H1 (cell line): ENCODE measurements at regions not wholly inside any gene's neighbourhood (a gene's known extent, or its start where the extent isn't known, plus 50 kb on each side); places are given as distances from the start of the nearest gene placed in this dataset.

ENCODE experiments used
- CTCF ChIA-PET: fragments of 300-600 bp; sonication (Branson Sonifier 250); formaldehyde crosslinking; loops from one replicate; lab custom pipeline; 2021; ENCODE audit not compliant: partially characterized antibody; lab: Charles Lee
- POLR2A ChIA-PET: fragments of 300-600 bp; sonication (Branson Sonifier 250); formaldehyde crosslinking; loops from one replicate; lab custom pipeline; 2021; ENCODE audit warnings: inconsistent platforms; ENCODE audit not compliant: partially characterized antibody; lab: Charles Lee
- DNase-seq, 2 experiments: peaks; one replicate each; pipeline versions ENCODE4 v3.0.0 to v3.0.0-alpha.2; 2010 to 2022; ENCODE audit warnings: low spot score in 2 of 2, low read depth in 1 of 2, mixed read lengths in 1 of 2
- FAIRE-seq: peaks from 2 replicates; lab custom pipeline; 2011; peaks lifted over from hg19 to GRCh38; lab: Jason Lieb, UNC
- H2AFZ ChIP-seq: 2 replicates; pipeline ENCODE4 v1.8.1; 2012; ENCODE audit warnings: low read length, inconsistent platforms
- H2AK5ac ChIP-seq: 2 replicates; pipeline ENCODE4 v1.6.1; 2013; ENCODE audit warnings: low read depth, low read length
- H2BK120ac ChIP-seq: replicated peaks from 2 replicates; pipeline ENCODE3; 2013; ENCODE audit warnings: low read depth, low read length, inconsistent platforms
- H2BK12ac ChIP-seq: 2 replicates; pipeline ENCODE4 v1.6.1; 2013; ENCODE audit warnings: low read depth, low read length
- H2BK15ac ChIP-seq: 2 replicates; pipeline ENCODE4 v1.6.1; 2013; ENCODE audit warnings: low read length
- H2BK20ac ChIP-seq: 2 replicates; pipeline ENCODE4 v1.6.1; 2013; ENCODE audit warnings: low read length
- H2BK5ac ChIP-seq: 2 replicates; pipeline ENCODE4 v1.6.1; 2013; ENCODE audit warnings: low read depth, low read length
- H3K14ac ChIP-seq: 2 replicates; pipeline ENCODE4 v1.6.1; 2013; ENCODE audit warnings: inconsistent platforms; ENCODE audit not compliant: insufficient read length
- H3K18ac ChIP-seq: 2 replicates; pipeline ENCODE4 v1.6.1; 2013; ENCODE audit warnings: low read length; ENCODE audit errors: extremely low read depth
- H3K23ac ChIP-seq: 2 replicates; pipeline ENCODE4 v1.6.1; 2013; ENCODE audit warnings: inconsistent platforms; ENCODE audit not compliant: insufficient read length
- H3K23me2 ChIP-seq: 2 replicates; pipeline ENCODE4 v1.6.1; 2013; ENCODE audit warnings: low read depth, low read length
- H3K27ac ChIP-seq: 2 replicates; pipeline ENCODE4 v1.6.1; 2011; ENCODE audit warnings: low read depth, low read length, inconsistent platforms
- H3K27me3 ChIP-seq, 4 experiments: replicated peaks in 1 of 4; 1 replicate in 1 of 4; 2 replicates in 3 of 4; pipeline versions ENCODE4 v1.6.1 to v1.8.1; 2011 to 2013; ENCODE audit warnings: low read length in 3 of 4, mild to moderate bottlenecking in 3 of 4, inconsistent platforms in 2 of 4, mixed read lengths in 2 of 4, moderate library complexity in 1 of 4; ENCODE audit not compliant: control insufficient read depth in 3 of 4, insufficient read depth in 3 of 4; ENCODE audit errors: extremely low read depth in 1 of 4
- H3K36me3 ChIP-seq, 4 experiments: 2 replicates each; pipeline versions ENCODE4 v1.6.1 to v1.8.1; 2011 to 2013; ENCODE audit warnings: mild to moderate bottlenecking in 4 of 4, low read length in 3 of 4, moderate library complexity in 2 of 4, control low read depth in 1 of 4, inconsistent platforms in 1 of 4; ENCODE audit not compliant: insufficient read depth in 4 of 4, control insufficient read depth in 2 of 4
- H3K4ac ChIP-seq: replicated peaks from 2 replicates; pipeline ENCODE3; 2013; ENCODE audit warnings: low read length, low read depth, mixed read lengths, inconsistent platforms; ENCODE audit not compliant: insufficient read length
- H3K4me1 ChIP-seq, 4 experiments: replicated peaks in 1 of 4; 1 replicate in 1 of 4; 2 replicates in 3 of 4; pipeline versions ENCODE4 v1.6.1 to v1.8.1; 2011 to 2013; ENCODE audit warnings: low read length in 3 of 4, inconsistent platforms in 2 of 4, mixed read lengths in 1 of 4; ENCODE audit not compliant: insufficient read depth in 4 of 4, control insufficient read depth in 3 of 4
- H3K4me2 ChIP-seq, 2 experiments: 2 replicates each; pipeline versions ENCODE4 v1.6.1 to v1.8.1; 2011 to 2013; ENCODE audit warnings: low read depth in 2 of 2, low read length in 2 of 2, control low read depth in 1 of 2, inconsistent platforms in 1 of 2, mild to moderate bottlenecking in 1 of 2; ENCODE audit not compliant: insufficient read depth in 1 of 2
- H3K4me3 ChIP-seq, 4 experiments: fragments of 200-600, 300-600 bp in 1 of 4; sonication (generic), shearing (Covaris generic), sonication (Bioruptor Twin) in 1 of 4; 2 replicates each; pipeline versions ENCODE4 v1.5.1 to v1.8.1; 2011 to 2016; ENCODE audit warnings: low read length in 4 of 4, low read depth in 3 of 4, control low read depth in 2 of 4, inconsistent platforms in 2 of 4, mild to moderate bottlenecking in 2 of 4, mixed read lengths in 1 of 4, moderate library complexity in 1 of 4; ENCODE audit not compliant: insufficient read depth in 2 of 4; ENCODE audit errors: extremely low read depth in 1 of 4
- H3K56ac ChIP-seq: replicated peaks from 2 replicates; pipeline ENCODE3; 2013; ENCODE audit warnings: low read depth, mild to moderate bottlenecking, mixed read lengths, low read length, inconsistent platforms; ENCODE audit not compliant: insufficient read length
- H3K79me1 ChIP-seq: 2 replicates; pipeline ENCODE4 v1.6.1; 2013; ENCODE audit warnings: low read depth, low read length, control low read depth
- H3K79me2 ChIP-seq, 2 experiments: 2 replicates each; pipeline versions ENCODE4 v1.6.1 to v1.8.1; 2012 to 2013; ENCODE audit warnings: low read length in 2 of 2, mild to moderate bottlenecking in 2 of 2, inconsistent platforms in 1 of 2; ENCODE audit not compliant: insufficient read depth in 2 of 2, control insufficient read depth in 1 of 2
- H3K9ac ChIP-seq, 4 experiments: replicated peaks in 1 of 4; 1 replicate in 1 of 4; 2 replicates in 3 of 4; pipeline versions ENCODE4 v1.6.1 to v1.8.1; 2011 to 2013; ENCODE audit warnings: low read depth in 3 of 4, low read length in 3 of 4, control low read depth in 2 of 4, mild to moderate bottlenecking in 2 of 4, moderate library complexity in 2 of 4, inconsistent platforms in 1 of 4; ENCODE audit errors: extremely low read depth in 1 of 4
- H3K9me3 ChIP-seq, 2 experiments: 2 replicates each; pipeline versions ENCODE4 v1.6.1 to v1.8.1; 2012 to 2013; ENCODE audit warnings: mild to moderate bottlenecking in 2 of 2, moderate library complexity in 2 of 2, control low read depth in 1 of 2, inconsistent platforms in 1 of 2, low read depth in 1 of 2, low read length in 1 of 2, mixed read lengths in 1 of 2; ENCODE audit not compliant: insufficient read depth in 2 of 2
- H4K20me1 ChIP-seq, 2 experiments: replicated peaks in 1 of 2; 2 replicates each; pipeline versions ENCODE3 to v1.8.1; 2011 to 2013; ENCODE audit warnings: inconsistent platforms in 2 of 2, low read length in 2 of 2, mild to moderate bottlenecking in 1 of 2; ENCODE audit not compliant: insufficient read depth in 2 of 2, control insufficient read depth in 1 of 2
- H4K5ac ChIP-seq: 2 replicates; pipeline ENCODE4 v1.6.1; 2013; ENCODE audit warnings: low read length, low read depth, mixed read lengths, inconsistent platforms; ENCODE audit not compliant: insufficient read length
- H4K8ac ChIP-seq: 2 replicates; pipeline ENCODE4 v1.8.0; 2013; ENCODE audit warnings: mild to moderate bottlenecking, moderate library complexity, low read length, inconsistent platforms; ENCODE audit not compliant: insufficient read depth; ENCODE audit errors: extremely low read depth
- H4K91ac ChIP-seq: replicated peaks from 2 replicates; pipeline ENCODE3; 2013; ENCODE audit warnings: low read length, mixed read lengths, inconsistent platforms; ENCODE audit not compliant: insufficient read length
- BRCA1 ChIP-seq: IDR thresholded peaks from 2 replicates; pipeline ENCODE4 v1.6.1; 2012; ENCODE audit warnings: low read depth, low read length, improper control_type of control experiment
- GABPA ChIP-seq: IDR thresholded peaks from 2 replicates; pipeline ENCODE4 v1.6.1; 2011; ENCODE audit warnings: mild to moderate bottlenecking, low read length, moderate library complexity, borderline replicate concordance; ENCODE audit not compliant: insufficient read depth
- RAD21 ChIP-seq, 2 experiments: IDR thresholded peaks in 1 of 2; conservative IDR thresholded peaks in 1 of 2; 2 replicates each; pipeline ENCODE4 v1.6.1; 2011; ENCODE audit warnings: low read depth in 2 of 2, low read length in 2 of 2, improper control_type of control experiment in 1 of 2, inconsistent platforms in 1 of 2, mild to moderate bottlenecking in 1 of 2, moderate library complexity in 1 of 2
- WGBS, 2 experiments: shearing (Covaris generic) in 1 of 2; methylation state at CpG; one replicate each; pipeline versions ENCODE4 v1.1.6 to v1.1.7; 2013 to 2015; ENCODE audit warnings: low lambda C conversion rate in 2 of 2, mixed read lengths in 2 of 2, inconsistent platforms in 1 of 2, low coverage in 1 of 2, missing lambda C conversion rate in 1 of 2; ENCODE audit not compliant: insufficient replicate concordance in 2 of 2, insufficient coverage in 1 of 2, insufficient read length in 1 of 2; ENCODE audit errors: extremely low coverage in 1 of 2, missing lambda C conversion rate in 1 of 2; 5-methylcytosine and 5-hydroxymethylcytosine counted together

DNA sequence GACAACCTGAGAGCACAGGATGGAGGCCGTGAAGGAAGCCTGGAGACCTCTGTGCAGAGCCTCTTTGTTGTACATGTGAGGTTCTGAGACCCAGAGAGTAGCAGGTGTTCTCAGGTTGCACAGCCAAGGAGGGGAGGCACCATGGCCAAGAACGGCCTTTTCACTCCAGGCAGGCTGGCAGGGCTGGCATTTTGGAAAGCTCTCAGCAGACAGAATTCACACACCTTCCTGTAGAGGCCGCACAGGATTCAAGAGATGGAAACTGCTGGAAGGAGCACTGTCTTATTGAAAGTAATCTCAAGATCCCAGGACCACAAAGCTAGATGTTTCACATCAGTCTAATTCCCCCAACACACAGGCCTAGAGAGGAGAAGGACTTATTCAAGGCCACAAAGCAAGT, 52.8 kb upstream of the XPA start:
- H3K4me2 ChIP-seq = no peak overlapping the region
- no peak overlapping the region for H2AK5ac ChIP-seq
- no peak overlapping the region for H3K4me3 ChIP-seq
- H4K20me1 ChIP-seq = no peaks in the 10 kb centered on the region
- no peaks in the 10 kb centered on the region for H3K79me2 ChIP-seq
- H3K79me1 ChIP-seq = no peaks in the 10 kb centered on the region
- no peak overlapping the region for H3K4ac ChIP-seq
- POLR2A ChIA-PET = interaction anchor here (1.0 kb wide), 1 partner anchor 11 kb away, joined by 4 read pairs; no protein-coding TSS in a partner anchor
- no peaks in the 10 kb centered on the region; the same call in none of the 2 replicates for H3K23me2 ChIP-seq
- H3K9ac ChIP-seq = no peak overlapping the region
- no peaks in the 10 kb centered on the region for H3K36me3 ChIP-seq
- H4K8ac ChIP-seq = no peak overlapping the region
- H2BK120ac ChIP-seq = no peak overlapping the region
- no peak overlapping the region for H3K23ac ChIP-seq
- no peak overlapping the region for H3K18ac ChIP-seq
- H3K56ac ChIP-seq = no peak overlapping the region
- H2BK15ac ChIP-seq = no peak overlapping the region
- no peak overlapping the region for H3K27ac ChIP-seq
- FAIRE-seq = no peak
- no peak overlapping the region for H3K14ac ChIP-seq
- H2BK5ac ChIP-seq = no peak overlapping the region
- 84% methylated on average over 3 of the region's 3 CpGs; no CpG with 5 or more reads in 1 of the 2 experiments for WGBS, 2 experiments
- H2BK12ac ChIP-seq = no peak overlapping the region
- no peak overlapping the region for H2AFZ ChIP-seq
- DNase-seq = no peak
- H2BK20ac ChIP-seq = no peak overlapping the region
- H3K4me1 ChIP-seq = peaks cover 0 to 5% (median 1%) of the 10 kb centered on the region in 4 experiments; a peak in 2 of 7 replicates
- no peak overlapping the region for H4K91ac ChIP-seq
- peaks cover 0 to 9% of the 10 kb centered on the region in 2 experiments; a peak in 1 of 4 replicates for H3K9me3 ChIP-seq
- CTCF ChIA-PET = interaction anchor here (0.6 to 2.3 kb wide), 6 partner anchors 9 to 1355 kb away, joined by 3 to 8 read pairs (median 3); no protein-coding TSS in a partner anchor
- no peak for TF ChIP-seq GABPA
- no peak for TF ChIP-seq BRCA1
- TF ChIP-seq RAD21 (IDR thresholded peaks at IDR 0.05 in 1 of 2, conservative IDR thresholded peaks at IDR 0.05 in 1 of 2; ENCODE audit: low read depth in 2 of 2, low read length in 2 of 2) = peak in 1 of 2 experiments; percentile 18; a peak in 1 of 4 replicates
- no peaks in the 10 kb centered on the region for H3K27me3 ChIP-seq
- no peak overlapping the region for H4K5ac ChIP-seq
